ENCODE measurements at regions not wholly inside any gene's neighbourhood (a gene's known extent, or its start where the extent isn't known, plus 50 kb on each side); places are given as distances from the start of the nearest gene placed in this dataset.

GRCh38 chr7:45514944-45515343 is 59.2 kb upstream of the ADCY1 start:
- DNase-seq, result no peak
- H3K36me3 ChIP-seq, result no peaks in the 10 kb centered on the region
- intact Hi-C loops (cut with micrococcal nuclease), result no loop called here
- peaks cover 20% of the 10 kb centered on the region for H3K9me3 ChIP-seq (replicated peaks)
- H3K4me3 ChIP-seq, result no peak overlapping the region
- H3K27ac ChIP-seq (replicated peaks), result no peak overlapping the region
- TF ChIP-seq CTCF (IDR thresholded peaks at IDR 0.05; ENCODE audit: borderline replicate concordance), result no peak
- peaks cover 5% of the 10 kb centered on the region for H3K27me3 ChIP-seq (ENCODE audit: low read depth)
- H3K4me1 ChIP-seq, result peaks cover 3% of the 10 kb centered on the region

- H3K36me3 ChIP-seq, result no peaks in the 10 kb centered on the region
- no peak for TF ChIP-seq CTCF (IDR thresholded peaks at IDR 0.05; ENCODE audit: borderline replicate concordance)
- intact Hi-C loops (cut with micrococcal nuclease), result no loop called here
- H3K27me3 ChIP-seq (ENCODE audit: low read depth), result peaks cover 5% of the 10 kb centered on the region
- peaks cover 3% of the 10 kb centered on the region for H3K4me1 ChIP-seq
- no peak overlapping the region for H3K4me3 ChIP-seq
- DNase-seq, result no peak
- peaks cover 23% of the 10 kb centered on the region for H3K9me3 ChIP-seq (replicated peaks)
- H3K27ac ChIP-seq (replicated peaks), result no peak overlapping the region
Observed at GRCh38 chr7:45515346-45515745, 58.8 kb upstream of the ADCY1 start.

All from left ventricle myocardium inferior (tissue), 1 donor.